SK-N-SH treated with all-trans-retinoic acid at 6 μM for 48 hours (cell line): ENCODE measurements at regions not wholly inside any gene's neighbourhood (a gene's known extent, or its start where the extent isn't known, plus 50 kb on each side); places are given as distances from the start of the nearest gene placed in this dataset.

Experiments
- ATAC-seq: fragments of 200-7000 bp; cut with Tn5 transposase; 3 replicates; pipeline ENCODE4 v1.9.1; 2020; ENCODE audit warnings: mild to moderate bottlenecking, moderate library complexity
- ARNTL ChIP-seq: fragments of 450-650 bp; formaldehyde crosslinking; IDR thresholded peaks from 2 replicates; pipeline ENCODE4 v1.5.0; 2020; ENCODE audit warnings: low read depth, mild to moderate bottlenecking, moderate library complexity, borderline replicate concordance
- BACH2 ChIP-seq: fragments of 250-450 bp; sonication (Bioruptor Pico); IDR thresholded peaks from 2 replicates; pipeline ENCODE4 v1.9.0; 2021; ENCODE audit warnings: mild to moderate bottlenecking, borderline replicate concordance
- CREB5 ChIP-seq: fragments of 250-450 bp; sonication (Bioruptor Pico); IDR thresholded peaks from 2 replicates; pipeline ENCODE4 v1.5.1; 2020; ENCODE audit warnings: low read depth, mild to moderate bottlenecking, moderate library complexity
- ESRRG ChIP-seq: fragments of 250-450 bp; sonication (Bioruptor Pico); IDR thresholded peaks from 2 replicates; pipeline ENCODE4 v1.6.1; 2021; ENCODE audit warnings: mild to moderate bottlenecking
- GLIS3 ChIP-seq: fragments of 250-450 bp; sonication (Bioruptor Pico); IDR thresholded peaks from 2 replicates; pipeline ENCODE4 v1.5.0; 2020; ENCODE audit warnings: mild to moderate bottlenecking, moderate library complexity
- ISL1 ChIP-seq: fragments of 250-450 bp; sonication (Bioruptor Pico); IDR thresholded peaks from 2 replicates; pipeline ENCODE4 v2.1.2; 2022; ENCODE audit warnings: mild to moderate bottlenecking, moderate library complexity
- OSR1 ChIP-seq: fragments of 250-450 bp; sonication (Bioruptor Pico); IDR thresholded peaks from 2 replicates; pipeline ENCODE4 v1.8.0; 2022; ENCODE audit warnings: moderate library complexity, mild to moderate bottlenecking, inconsistent platforms
- PPARA ChIP-seq: fragments of 250-450 bp; sonication (Bioruptor Pico); IDR thresholded peaks from 2 replicates; pipeline ENCODE4 v1.5.0; 2020; ENCODE audit warnings: mild to moderate bottlenecking, borderline replicate concordance
- SNAI2 ChIP-seq: fragments of 250-450 bp; sonication (Bioruptor Pico); IDR thresholded peaks from 2 replicates; pipeline ENCODE4 v1.5.0; 2020; ENCODE audit warnings: mild to moderate bottlenecking, moderate library complexity
- TCF4 ChIP-seq: fragments of 250-450 bp; sonication (Bioruptor Pico); IDR thresholded peaks from 2 replicates; pipeline ENCODE4 v1.8.0; 2021; ENCODE audit warnings: mild to moderate bottlenecking, moderate library complexity, borderline replicate concordance
- TOX ChIP-seq: fragments of 250-450 bp; sonication (Bioruptor Pico); IDR thresholded peaks from 2 replicates; pipeline ENCODE4 v1.8.0; 2021; ENCODE audit warnings: mild to moderate bottlenecking, moderate library complexity, borderline replicate concordance
- TSHZ2 ChIP-seq: fragments of 250-450 bp; sonication (Bioruptor Pico); IDR thresholded peaks from 2 replicates; pipeline ENCODE4 v1.5.0; 2020; ENCODE audit warnings: mild to moderate bottlenecking, moderate library complexity
- ZC3H10 ChIP-seq: fragments of 250-450 bp; sonication (Bioruptor Pico); IDR thresholded peaks from 2 replicates; pipeline ENCODE4 v1.5.1; 2021; ENCODE audit warnings: mild to moderate bottlenecking, moderate library complexity
- ZFP3 ChIP-seq: fragments of 250-450 bp; sonication (Bioruptor Pico); IDR thresholded peaks from 2 replicates; pipeline ENCODE4 v1.5.0; 2020; ENCODE audit warnings: mild to moderate bottlenecking, moderate library complexity
- ZFP30 ChIP-seq: fragments of 450-650 bp; formaldehyde crosslinking; IDR thresholded peaks from 2 replicates; pipeline ENCODE4 v1.5.0; 2022; ENCODE audit warnings: mild to moderate bottlenecking, moderate library complexity
- ZNF565 ChIP-seq: fragments of 450-650 bp; formaldehyde crosslinking; conservative IDR thresholded peaks from 2 replicates; pipeline ENCODE4 v1.5.0; 2020; ENCODE audit warnings: low read depth, mild to moderate bottlenecking, moderate library complexity
- ZNF8 ChIP-seq: fragments of 450-650 bp; formaldehyde crosslinking; IDR thresholded peaks from 2 replicates; pipeline ENCODE4 v1.5.0; 2020; ENCODE audit warnings: mild to moderate bottlenecking, moderate library complexity
- TF ChIP-seq, protein P1 (sequence below): fragments of 250-450 bp; sonication (Bioruptor Pico); IDR thresholded peaks from 2 replicates; pipeline ENCODE4 v1.8.0; 2020; ENCODE audit warnings: mild to moderate bottlenecking, moderate library complexity, borderline replicate concordance
- TF ChIP-seq, protein P2 (sequence below): fragments of 250-450 bp; sonication (Bioruptor Pico); IDR thresholded peaks from 2 replicates; pipeline ENCODE4 v1.8.0; 2021; ENCODE audit warnings: low read depth, mild to moderate bottlenecking, moderate library complexity, borderline replicate concordance

GRCh38 chr2:66649006-66649405 lies 214.1 kb downstream of the MEIS1 start:
- no peak for ATAC-seq
- no peak for TF ChIP-seq TSHZ2 (CRISPR knock-in tag)

GRCh38 chr2:66651295-66651694 lies 216.4 kb downstream of the MEIS1 start:
- ATAC-seq = no peak
- TF ChIP-seq CREB5 (no peak), ZFP3 (no peak), GLIS3 (no peak), ZC3H10 (CRISPR knock-in tag) (no peak), ARNTL (CRISPR knock-in tag) (no peak), ISL1 (CRISPR knock-in tag) (no peak), ZNF565 (CRISPR knock-in tag) (no peak), TOX (CRISPR knock-in tag) (no peak), ZNF8 (CRISPR knock-in tag) (no peak), TSHZ2 (CRISPR knock-in tag) (no peak), OSR1 (no peak), BACH2 (CRISPR knock-in tag) (no peak), SNAI2 (CRISPR knock-in tag) (no peak), ESRRG (CRISPR knock-in tag) (no peak)
- TF ChIP-seq, protein P1, sequence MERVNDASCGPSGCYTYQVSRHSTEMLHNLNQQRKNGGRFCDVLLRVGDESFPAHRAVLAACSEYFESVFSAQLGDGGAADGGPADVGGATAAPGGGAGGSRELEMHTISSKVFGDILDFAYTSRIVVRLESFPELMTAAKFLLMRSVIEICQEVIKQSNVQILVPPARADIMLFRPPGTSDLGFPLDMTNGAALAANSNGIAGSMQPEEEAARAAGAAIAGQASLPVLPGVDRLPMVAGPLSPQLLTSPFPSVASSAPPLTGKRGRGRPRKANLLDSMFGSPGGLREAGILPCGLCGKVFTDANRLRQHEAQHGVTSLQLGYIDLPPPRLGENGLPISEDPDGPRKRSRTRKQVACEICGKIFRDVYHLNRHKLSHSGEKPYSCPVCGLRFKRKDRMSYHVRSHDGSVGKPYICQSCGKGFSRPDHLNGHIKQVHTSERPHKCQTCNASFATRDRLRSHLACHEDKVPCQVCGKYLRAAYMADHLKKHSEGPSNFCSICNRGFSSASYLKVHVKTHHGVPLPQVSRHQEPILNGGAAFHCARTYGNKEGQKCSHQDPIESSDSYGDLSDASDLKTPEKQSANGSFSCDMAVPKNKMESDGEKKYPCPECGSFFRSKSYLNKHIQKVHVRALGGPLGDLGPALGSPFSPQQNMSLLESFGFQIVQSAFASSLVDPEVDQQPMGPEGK (CRISPR knock-in tag) = no peak
- TF ChIP-seq, protein P2, sequence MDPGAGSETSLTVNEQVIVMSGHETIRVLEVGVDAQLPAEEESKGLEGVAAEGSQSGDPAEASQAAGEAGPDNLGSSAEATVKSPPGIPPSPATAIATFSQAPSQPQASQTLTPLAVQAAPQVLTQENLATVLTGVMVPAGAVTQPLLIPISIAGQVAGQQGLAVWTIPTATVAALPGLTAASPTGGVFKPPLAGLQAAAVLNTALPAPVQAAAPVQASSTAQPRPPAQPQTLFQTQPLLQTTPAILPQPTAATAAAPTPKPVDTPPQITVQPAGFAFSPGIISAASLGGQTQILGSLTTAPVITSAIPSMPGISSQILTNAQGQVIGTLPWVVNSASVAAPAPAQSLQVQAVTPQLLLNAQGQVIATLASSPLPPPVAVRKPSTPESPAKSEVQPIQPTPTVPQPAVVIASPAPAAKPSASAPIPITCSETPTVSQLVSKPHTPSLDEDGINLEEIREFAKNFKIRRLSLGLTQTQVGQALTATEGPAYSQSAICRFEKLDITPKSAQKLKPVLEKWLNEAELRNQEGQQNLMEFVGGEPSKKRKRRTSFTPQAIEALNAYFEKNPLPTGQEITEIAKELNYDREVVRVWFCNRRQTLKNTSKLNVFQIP (CRISPR knock-in tag) = no peak

GRCh38 chr2:66660804-66661203 lies 225.9 kb downstream of the MEIS1 start:
- ATAC-seq = no peak

More at GRCh38 chr2:66660804-66661203, 225.9 kb downstream of the MEIS1 start:
- TF ChIP-seq ZNF565 (CRISPR knock-in tag) (no peak), ZFP30 (CRISPR knock-in tag) (no peak), ZC3H10 (CRISPR knock-in tag) (no peak), ARNTL (CRISPR knock-in tag) (no peak), GLIS3 (no peak), PPARA (CRISPR knock-in tag) (no peak), ISL1 (CRISPR knock-in tag) (no peak), OSR1 (no peak), TOX (CRISPR knock-in tag) (no peak), TCF4 (no peak)
- TF ChIP-seq, protein P2 (CRISPR knock-in tag) = no peak
- TF ChIP-seq, protein P1 (CRISPR knock-in tag) = no peak
